ENCODE measurements at regions not wholly inside any gene's neighbourhood (a gene's known extent, or its start where the extent isn't known, plus 50 kb on each side); places are given as distances from the start of the nearest gene placed in this dataset.
A peak's percentile ranks its signal among the peaks of the same experiment; 100 is the strongest.

DNA sequence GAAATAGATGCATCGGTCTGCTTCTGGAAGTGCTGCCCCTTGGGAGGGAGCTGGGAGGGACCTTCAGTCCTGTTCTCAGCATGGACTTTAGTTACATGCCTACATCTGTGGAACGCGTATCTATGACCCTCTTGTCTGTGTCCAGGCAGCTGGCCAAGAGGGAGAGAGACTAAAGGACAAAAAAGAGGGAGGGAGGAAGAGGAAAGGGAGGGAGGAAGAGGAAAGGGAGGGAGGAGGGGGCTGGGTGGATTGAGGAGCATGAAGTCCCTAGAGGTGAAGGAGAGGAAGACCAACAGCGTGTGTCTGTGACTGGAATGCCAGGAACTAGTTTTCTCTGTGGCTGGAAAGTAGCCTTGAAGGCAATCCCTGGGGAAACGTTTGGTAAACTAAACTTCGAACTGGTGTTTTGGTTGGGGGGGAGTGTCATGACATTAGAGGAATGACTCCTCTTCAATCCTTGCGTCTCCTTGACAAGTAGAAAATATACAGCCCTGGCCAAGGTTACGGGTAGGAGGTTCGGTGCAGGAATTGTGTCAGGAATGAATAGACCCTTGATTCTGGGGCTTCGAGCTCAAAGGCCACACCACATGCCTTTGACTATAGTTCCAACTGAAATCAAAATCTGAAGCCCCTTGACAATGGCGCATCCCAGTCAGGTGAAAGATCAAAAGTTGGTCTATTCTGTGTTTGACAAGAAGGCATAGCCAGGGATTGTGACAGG lies 52.0 kb upstream of the PLEKHG1 start (continued):
- TF ChIP-seq ZFX (CRISPR knock-in tag; IDR thresholded peaks at IDR 0.05; ENCODE audit: low read depth), result peak; percentile 22; the same call in 1 of the 2 replicates
- 0 out of 2 replicates have a peak, but pooled peaks have one; percentile 22 for TF ChIP-seq ZNF251 (CRISPR knock-in tag; IDR thresholded peaks at IDR 0.05)
- TF ChIP-seq, protein P1, sequence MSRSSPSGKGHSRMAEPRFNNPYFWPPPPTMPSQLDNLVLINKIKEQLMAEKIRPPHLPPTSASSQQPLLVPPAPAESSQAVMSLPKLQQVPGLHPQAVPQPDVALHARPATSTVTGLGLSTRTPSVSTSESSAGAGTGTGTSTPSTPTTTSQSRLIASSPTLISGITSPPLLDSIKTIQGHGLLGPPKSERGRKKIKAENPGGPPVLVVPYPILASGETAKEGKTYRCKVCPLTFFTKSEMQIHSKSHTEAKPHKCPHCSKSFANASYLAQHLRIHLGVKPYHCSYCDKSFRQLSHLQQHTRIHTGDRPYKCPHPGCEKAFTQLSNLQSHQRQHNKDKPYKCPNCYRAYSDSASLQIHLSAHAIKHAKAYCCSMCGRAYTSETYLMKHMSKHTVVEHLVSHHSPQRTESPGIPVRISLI (CRISPR knock-in tag; IDR thresholded peaks at IDR 0.05; ENCODE audit: borderline replicate concordance), result no peak
- TF ChIP-seq ZNF75D (CRISPR knock-in tag; IDR thresholded peaks at IDR 0.05; ENCODE audit: borderline replicate concordance), result no peak
- no peak for TF ChIP-seq U2AF2 (IDR thresholded peaks at IDR 0.05; ENCODE audit: low read depth, low read length)
- TF ChIP-seq, protein P2, sequence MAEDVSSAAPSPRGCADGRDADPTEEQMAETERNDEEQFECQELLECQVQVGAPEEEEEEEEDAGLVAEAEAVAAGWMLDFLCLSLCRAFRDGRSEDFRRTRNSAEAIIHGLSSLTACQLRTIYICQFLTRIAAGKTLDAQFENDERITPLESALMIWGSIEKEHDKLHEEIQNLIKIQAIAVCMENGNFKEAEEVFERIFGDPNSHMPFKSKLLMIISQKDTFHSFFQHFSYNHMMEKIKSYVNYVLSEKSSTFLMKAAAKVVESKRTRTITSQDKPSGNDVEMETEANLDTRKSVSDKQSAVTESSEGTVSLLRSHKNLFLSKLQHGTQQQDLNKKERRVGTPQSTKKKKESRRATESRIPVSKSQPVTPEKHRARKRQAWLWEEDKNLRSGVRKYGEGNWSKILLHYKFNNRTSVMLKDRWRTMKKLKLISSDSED (CRISPR knock-in tag; IDR thresholded peaks at IDR 0.05), result no peak
- no peak for TF ChIP-seq ZNF180 (CRISPR knock-in tag; IDR thresholded peaks at IDR 0.05; ENCODE audit: borderline replicate concordance, low read depth)
- no peak for TF ChIP-seq RXRB (CRISPR knock-in tag; IDR thresholded peaks at IDR 0.05; ENCODE audit: borderline replicate concordance)
- no peak for TF ChIP-seq SNAPC2 (CRISPR knock-in tag; IDR thresholded peaks at IDR 0.05)
- TF ChIP-seq, protein P3, sequence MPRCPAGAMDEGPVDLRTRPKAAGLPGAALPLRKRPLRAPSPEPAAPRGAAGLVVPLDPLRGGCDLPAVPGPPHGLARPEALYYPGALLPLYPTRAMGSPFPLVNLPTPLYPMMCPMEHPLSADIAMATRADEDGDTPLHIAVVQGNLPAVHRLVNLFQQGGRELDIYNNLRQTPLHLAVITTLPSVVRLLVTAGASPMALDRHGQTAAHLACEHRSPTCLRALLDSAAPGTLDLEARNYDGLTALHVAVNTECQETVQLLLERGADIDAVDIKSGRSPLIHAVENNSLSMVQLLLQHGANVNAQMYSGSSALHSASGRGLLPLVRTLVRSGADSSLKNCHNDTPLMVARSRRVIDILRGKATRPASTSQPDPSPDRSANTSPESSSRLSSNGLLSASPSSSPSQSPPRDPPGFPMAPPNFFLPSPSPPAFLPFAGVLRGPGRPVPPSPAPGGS (CRISPR knock-in tag; IDR thresholded peaks at IDR 0.05), result no peak
- TF ChIP-seq KLF13 (CRISPR knock-in tag; IDR thresholded peaks at IDR 0.05), result no peak
- TF ChIP-seq ZFYVE20 (CRISPR knock-in tag; IDR thresholded peaks at IDR 0.05; ENCODE audit: borderline replicate concordance, low read depth), result no peak
- TF ChIP-seq, protein P4, sequence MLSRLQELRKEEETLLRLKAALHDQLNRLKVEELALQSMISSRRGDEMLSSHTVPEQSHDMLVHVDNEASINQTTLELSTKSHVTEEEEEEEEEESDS (CRISPR knock-in tag; IDR thresholded peaks at IDR 0.05; ENCODE audit: borderline replicate concordance), result no peak
- TF ChIP-seq NFYB (CRISPR knock-in tag; IDR thresholded peaks at IDR 0.05), result no peak
- TF ChIP-seq NFKB2 (CRISPR knock-in tag; IDR thresholded peaks at IDR 0.05; ENCODE audit: borderline replicate concordance), result no peak
- TF ChIP-seq, protein P5, sequence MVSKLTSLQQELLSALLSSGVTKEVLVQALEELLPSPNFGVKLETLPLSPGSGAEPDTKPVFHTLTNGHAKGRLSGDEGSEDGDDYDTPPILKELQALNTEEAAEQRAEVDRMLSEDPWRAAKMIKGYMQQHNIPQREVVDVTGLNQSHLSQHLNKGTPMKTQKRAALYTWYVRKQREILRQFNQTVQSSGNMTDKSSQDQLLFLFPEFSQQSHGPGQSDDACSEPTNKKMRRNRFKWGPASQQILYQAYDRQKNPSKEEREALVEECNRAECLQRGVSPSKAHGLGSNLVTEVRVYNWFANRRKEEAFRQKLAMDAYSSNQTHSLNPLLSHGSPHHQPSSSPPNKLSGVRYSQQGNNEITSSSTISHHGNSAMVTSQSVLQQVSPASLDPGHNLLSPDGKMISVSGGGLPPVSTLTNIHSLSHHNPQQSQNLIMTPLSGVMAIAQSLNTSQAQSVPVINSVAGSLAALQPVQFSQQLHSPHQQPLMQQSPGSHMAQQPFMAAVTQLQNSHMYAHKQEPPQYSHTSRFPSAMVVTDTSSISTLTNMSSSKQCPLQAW (CRISPR knock-in tag; IDR thresholded peaks at IDR 0.05), result no peak
- TF ChIP-seq, protein P6, sequence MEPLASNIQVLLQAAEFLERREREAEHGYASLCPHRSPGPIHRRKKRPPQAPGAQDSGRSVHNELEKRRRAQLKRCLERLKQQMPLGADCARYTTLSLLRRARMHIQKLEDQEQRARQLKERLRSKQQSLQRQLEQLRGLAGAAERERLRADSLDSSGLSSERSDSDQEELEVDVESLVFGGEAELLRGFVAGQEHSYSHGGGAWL (CRISPR knock-in tag; IDR thresholded peaks at IDR 0.05), result no peak
- TF ChIP-seq, protein P7, sequence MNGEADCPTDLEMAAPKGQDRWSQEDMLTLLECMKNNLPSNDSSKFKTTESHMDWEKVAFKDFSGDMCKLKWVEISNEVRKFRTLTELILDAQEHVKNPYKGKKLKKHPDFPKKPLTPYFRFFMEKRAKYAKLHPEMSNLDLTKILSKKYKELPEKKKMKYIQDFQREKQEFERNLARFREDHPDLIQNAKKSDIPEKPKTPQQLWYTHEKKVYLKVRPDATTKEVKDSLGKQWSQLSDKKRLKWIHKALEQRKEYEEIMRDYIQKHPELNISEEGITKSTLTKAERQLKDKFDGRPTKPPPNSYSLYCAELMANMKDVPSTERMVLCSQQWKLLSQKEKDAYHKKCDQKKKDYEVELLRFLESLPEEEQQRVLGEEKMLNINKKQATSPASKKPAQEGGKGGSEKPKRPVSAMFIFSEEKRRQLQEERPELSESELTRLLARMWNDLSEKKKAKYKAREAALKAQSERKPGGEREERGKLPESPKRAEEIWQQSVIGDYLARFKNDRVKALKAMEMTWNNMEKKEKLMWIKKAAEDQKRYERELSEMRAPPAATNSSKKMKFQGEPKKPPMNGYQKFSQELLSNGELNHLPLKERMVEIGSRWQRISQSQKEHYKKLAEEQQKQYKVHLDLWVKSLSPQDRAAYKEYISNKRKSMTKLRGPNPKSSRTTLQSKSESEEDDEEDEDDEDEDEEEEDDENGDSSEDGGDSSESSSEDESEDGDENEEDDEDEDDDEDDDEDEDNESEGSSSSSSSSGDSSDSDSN (CRISPR knock-in tag; IDR thresholded peaks at IDR 0.05), result no peak
- no peak for TF ChIP-seq ZZZ3 (CRISPR knock-in tag; IDR thresholded peaks at IDR 0.05; ENCODE audit: borderline replicate concordance)
- 0 out of 2 replicates have a peak, but pooled peaks have one; percentile 79 for TF ChIP-seq ZNF343 (CRISPR knock-in tag; IDR thresholded peaks at IDR 0.05)
- TF ChIP-seq TARDBP (CRISPR knock-in tag; IDR thresholded peaks at IDR 0.05), result no peak

Data from HepG2 (cell line).